Lower lobe of right lung (tissue), 2 donors: ENCODE measurements at regions not wholly inside any gene's neighbourhood (a gene's known extent, or its start where the extent isn't known, plus 50 kb on each side); places are given as distances from the start of the nearest gene placed in this dataset.

ENCODE experiments used
- ATAC-seq, 2 donors: fragments of 200-7000 bp; cut with Tn5 transposase; one replicate each; pipeline ENCODE4 v1.9.1; 2020 to 2022; ENCODE audit warnings: mild to moderate bottlenecking in 2 of 2, moderate library complexity in 2 of 2
- DNase-seq: peaks from one replicate; pipeline ENCODE4 v3.0.0-alpha.2; 2020
- H3K27ac ChIP-seq: fragments of 200-600 bp; one replicate; pipeline ENCODE4 v1.8.0; 2022
- H3K27me3 ChIP-seq: fragments of 200-600 bp; one replicate; pipeline ENCODE4 v1.8.0; 2022; ENCODE audit warnings: low read depth
- H3K36me3 ChIP-seq: fragments of 200-600 bp; one replicate; pipeline ENCODE4 v1.8.0; 2022; ENCODE audit warnings: mild to moderate bottlenecking
- H3K4me1 ChIP-seq: fragments of 200-600 bp; one replicate; pipeline ENCODE4 v1.8.0; 2022
- H3K4me3 ChIP-seq: fragments of 200-600 bp; one replicate; pipeline ENCODE4 v1.8.0; 2022; ENCODE audit warnings: mild to moderate bottlenecking
- H3K9me3 ChIP-seq: fragments of 200-600 bp; one replicate; pipeline ENCODE4 v1.8.0; 2022
- CTCF ChIP-seq: fragments of 200-600 bp; IDR thresholded peaks from one replicate; pipeline ENCODE4 v1.8.0; 2022; ENCODE audit warnings: antibody characterized with exemption, mild to moderate bottlenecking
- intact Hi-C: fragments of 100-400 bp; cut with DNase I; formaldehyde crosslinking; loops from one replicate; pipeline ENCODE4 v1.11.0; 2022
- donor health status: DM: no; HTN: yes; CAD: no; lungs with severe emphysema.

GRCh38 chr2:43009448-43009847 lies 217.0 kb downstream of the ZFP36L2 start:
- Histone ChIP-seq H3K9me3 (no peaks in the 10 kb centered on the region), H3K4me3 (no peak overlapping the region), H3K27ac (no peak overlapping the region), H3K4me1 (peaks cover 18% of the 10 kb centered on the region), H3K36me3 (no peaks in the 10 kb centered on the region), H3K27me3 (no peaks in the 10 kb centered on the region)
- ATAC-seq (no peak), DNase-seq (no peak)
- TF ChIP-seq CTCF, result no peak
- intact Hi-C loops, result no loop called here

DNA sequence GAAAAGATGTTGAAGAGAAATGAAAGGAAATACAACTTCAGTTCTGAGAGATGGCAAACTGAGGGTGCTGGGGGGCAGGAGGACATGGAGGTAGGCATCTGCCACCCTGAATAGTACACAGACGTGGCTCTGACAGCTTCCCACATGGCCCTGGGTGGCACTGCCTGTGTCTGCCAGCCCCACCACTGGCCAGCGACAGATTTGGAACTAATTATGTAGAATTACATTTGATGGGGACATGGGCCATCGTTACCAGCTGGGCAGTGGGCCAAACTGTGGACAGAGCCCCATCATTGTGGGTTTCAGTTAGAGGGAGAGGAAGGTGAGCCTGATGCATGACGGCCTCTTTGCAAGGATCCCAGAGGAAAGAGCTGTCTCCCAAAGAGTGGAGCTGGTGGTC lies 216.0 kb upstream of the HAAO start:
- no peaks in the 10 kb centered on the region for H3K9me3 ChIP-seq
- no peak for ATAC-seq
- H3K4me3 ChIP-seq, result no peak overlapping the region
- no peaks in the 10 kb centered on the region for H3K36me3 ChIP-seq
- H3K27me3 ChIP-seq, result no peaks in the 10 kb centered on the region
- H3K4me1 ChIP-seq, result peaks cover 10% of the 10 kb centered on the region
- DNase-seq, result no peak
- no peak overlapping the region for H3K27ac ChIP-seq
- intact Hi-C loops, result no loop called here
- no peak for TF ChIP-seq CTCF

DNA sequence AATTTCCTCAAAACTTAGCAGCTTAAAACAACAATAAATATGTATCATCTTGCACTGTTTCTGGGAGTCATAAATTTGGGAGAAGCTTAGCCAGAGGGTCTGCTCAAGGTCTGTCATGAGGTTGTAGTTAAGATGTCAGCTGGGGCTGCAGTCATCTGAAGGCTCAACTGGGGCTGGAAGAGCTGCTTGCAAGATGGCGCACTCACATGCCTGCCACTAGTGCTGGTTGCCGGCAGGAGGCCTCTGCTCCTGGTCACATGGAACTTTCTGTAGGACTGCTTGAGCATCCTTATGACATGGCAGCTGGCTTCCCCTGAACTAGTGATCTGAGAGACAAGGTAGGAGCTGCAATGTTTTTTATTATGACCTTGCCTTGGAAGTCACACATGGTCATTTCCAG lies 215.5 kb upstream of the HAAO start:
- no peak for TF ChIP-seq CTCF
- DNase-seq (no peak), ATAC-seq (no peak)
- no peak overlapping the region for H3K4me3 ChIP-seq
- no peaks in the 10 kb centered on the region for H3K9me3 ChIP-seq
- intact Hi-C loops, result no loop called here
- H3K27ac ChIP-seq, result no peak overlapping the region
- H3K36me3 ChIP-seq, result no peaks in the 10 kb centered on the region
- no peaks in the 10 kb centered on the region for H3K27me3 ChIP-seq
- peaks cover 10% of the 10 kb centered on the region for H3K4me1 ChIP-seq

DNA sequence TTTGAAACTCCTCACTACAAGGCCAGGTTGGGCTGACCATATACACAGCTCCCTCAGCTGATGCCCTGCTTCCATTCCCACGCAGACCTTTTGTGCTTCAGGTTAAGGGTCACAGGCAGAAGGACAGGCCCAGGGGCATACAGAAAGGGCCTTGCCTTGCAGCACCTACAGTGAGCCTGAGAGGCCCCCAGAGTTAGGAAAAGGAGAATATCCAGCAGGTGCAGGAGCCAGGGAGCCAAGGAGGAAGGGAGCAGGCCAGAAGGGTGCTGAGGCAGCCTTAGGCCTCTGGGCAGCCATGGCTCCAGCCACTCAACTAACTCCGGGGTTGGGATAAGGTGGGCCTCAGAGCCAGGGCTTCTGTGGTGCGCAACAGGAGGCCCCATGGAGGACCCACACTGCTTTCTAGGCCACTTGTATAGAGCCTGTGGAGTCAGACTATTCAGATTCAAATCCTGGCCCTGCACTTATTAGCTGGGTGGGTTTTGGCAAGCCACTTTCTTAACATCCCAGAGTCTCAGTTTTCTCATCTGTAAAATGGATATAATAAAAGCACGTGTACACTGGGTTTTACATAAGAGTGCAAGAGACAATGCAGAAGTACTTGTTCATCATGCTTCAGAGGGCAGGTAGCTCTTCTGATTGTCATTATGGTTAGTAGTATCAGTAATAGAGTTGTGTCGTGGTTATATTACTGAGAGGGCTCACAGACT lies 214.6 kb upstream of the HAAO start:
- Histone ChIP-seq H3K27ac (no peak overlapping the region), H3K4me3 (no peak overlapping the region), H3K9me3 (no peaks in the 10 kb centered on the region), H3K27me3 (no peaks in the 10 kb centered on the region), H3K4me1 (peaks cover 10% of the 10 kb centered on the region), H3K36me3 (no peaks in the 10 kb centered on the region)
- ATAC-seq (no peak), DNase-seq (no peak)
- intact Hi-C loops, result no loop called here
- no peak for TF ChIP-seq CTCF

DNA sequence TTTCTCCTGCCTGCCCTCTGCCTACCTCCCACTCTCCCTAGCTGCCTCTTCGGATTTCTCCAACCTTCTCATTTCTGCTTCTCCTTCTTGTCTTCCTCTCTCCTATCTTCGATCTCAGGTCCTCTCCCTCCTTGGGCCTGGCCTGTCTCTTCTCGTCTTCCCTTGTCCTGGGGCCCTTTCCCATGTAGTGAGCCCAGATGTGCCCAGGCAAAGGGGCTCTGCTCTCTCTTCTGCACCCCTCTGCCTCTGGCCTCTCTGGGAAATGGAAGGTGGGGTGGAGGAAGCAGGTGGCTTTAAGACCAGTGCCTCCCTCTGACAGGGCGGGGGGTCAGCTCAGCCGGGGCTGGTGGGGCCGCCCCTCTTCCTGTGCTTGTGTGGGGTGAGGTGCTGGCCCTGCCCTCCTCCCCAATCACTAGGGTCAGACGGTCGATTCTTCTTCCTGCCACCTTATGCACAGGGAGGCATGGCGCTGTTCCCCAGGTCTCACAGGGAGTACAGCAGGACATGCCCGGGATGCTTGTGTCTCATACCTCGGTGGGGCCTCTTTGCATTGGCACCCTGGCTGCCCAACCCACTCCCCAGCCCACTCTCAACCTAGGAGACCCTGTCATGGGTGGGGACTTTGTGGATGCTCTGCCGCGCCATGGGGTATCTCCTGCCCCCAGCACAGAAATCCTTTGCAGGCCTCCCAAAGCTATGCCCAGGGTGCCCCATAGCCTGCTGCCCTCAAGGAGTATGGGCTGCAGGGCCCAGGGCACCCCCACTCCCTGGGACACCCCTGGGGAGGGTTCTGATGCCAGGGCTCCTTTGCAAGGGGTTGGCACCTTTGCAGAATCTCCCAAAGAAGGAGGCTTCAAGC lies 213.8 kb upstream of the HAAO start:
- ATAC-seq (peak in 1 of 2 donors; percentile 18), DNase-seq (no peak)
- intact Hi-C loops, result no loop called here
- no peaks in the 10 kb centered on the region for H3K9me3 ChIP-seq
- TF ChIP-seq CTCF, result no peak
- H3K36me3 ChIP-seq, result no peaks in the 10 kb centered on the region
- no peaks in the 10 kb centered on the region for H3K27me3 ChIP-seq
- H3K4me3 ChIP-seq, result no peak overlapping the region
- no peak overlapping the region for H3K27ac ChIP-seq
- H3K4me1 ChIP-seq, result peaks cover 10% of the 10 kb centered on the region
